DOHH2 (cell line): ENCODE measurements at regions not wholly inside any gene's neighbourhood (a gene's known extent, or its start where the extent isn't known, plus 50 kb on each side); places are given as distances from the start of the nearest gene placed in this dataset.
"Not testable (repeated sequence)": the region's sequence is repeated elsewhere in the genome, so short reads cannot be mapped to it uniquely, and the experiment has no call there.

Experiments used
- H3F3A ChIP-seq: fragments of 200-600 bp; sonication (generic), shearing (Covaris generic); 2 replicates; pipeline ENCODE4 v1.6.0; 2016; ENCODE audit warnings: antibody characterized with exemption, mild to moderate bottlenecking; ENCODE audit not compliant: control insufficient read depth, insufficient read depth
- H3K27ac ChIP-seq: fragments of 200-600 bp; sonication (generic); 2 replicates; pipeline ENCODE4 v1.5.1; 2014; ENCODE audit warnings: low read depth, mild to moderate bottlenecking, low read length, moderate library complexity
- H3K27me3 ChIP-seq: fragments of 200-600 bp; sonication (generic); 2 replicates; pipeline ENCODE4 v1.6.1; 2014; ENCODE audit warnings: mild to moderate bottlenecking, low read length, mixed read lengths; ENCODE audit not compliant: control insufficient read depth
- H3K36me3 ChIP-seq: fragments of 200-600 bp; sonication (generic); 2 replicates; pipeline ENCODE4 v1.6.1; 2014; ENCODE audit warnings: mild to moderate bottlenecking, low read length, moderate library complexity, mixed read lengths; ENCODE audit not compliant: control insufficient read depth
- H3K4me1 ChIP-seq: fragments of 200-600 bp; sonication (generic); 2 replicates; pipeline ENCODE4 v1.6.1; 2014; ENCODE audit warnings: mild to moderate bottlenecking, low read length, mixed read lengths; ENCODE audit not compliant: control insufficient read depth
- H3K4me2 ChIP-seq: fragments of 200-600 bp; sonication (generic); 2 replicates; pipeline ENCODE4 v1.6.0; 2014; ENCODE audit warnings: mild to moderate bottlenecking, low read length, moderate library complexity
- H3K4me3 ChIP-seq: fragments of 200-600 bp; sonication (generic); 2 replicates; pipeline ENCODE4 v1.5.1; 2014; ENCODE audit warnings: mild to moderate bottlenecking, low read length, mixed read lengths
- H3K79me2 ChIP-seq: fragments of 200-600 bp; sonication (generic); 2 replicates; pipeline ENCODE4 v1.6.1; 2014; ENCODE audit warnings: mild to moderate bottlenecking, low read length, mixed read lengths; ENCODE audit not compliant: control insufficient read depth
- H3K9me2 ChIP-seq: fragments of 200-600 bp; sonication (generic); replicated peaks from 2 replicates; pipeline ENCODE4 v1.6.1; 2014; ENCODE audit warnings: mild to moderate bottlenecking, low read length, mixed read lengths; ENCODE audit not compliant: control insufficient read depth
- H3K9me3 ChIP-seq: fragments of 200-600 bp; sonication (generic); 2 replicates; pipeline ENCODE4 v1.6.1; 2014; ENCODE audit warnings: antibody characterized with exemption, low read length, mixed read lengths; ENCODE audit not compliant: control insufficient read depth, insufficient read depth
- H4K20me1 ChIP-seq: fragments of 200-600 bp; sonication (generic); 2 replicates; pipeline ENCODE4 v1.6.0; 2014; ENCODE audit warnings: low read depth, mild to moderate bottlenecking, antibody characterized with exemption, low read length, moderate library complexity; ENCODE audit not compliant: control insufficient read depth, insufficient read depth
- CTCF ChIP-seq: fragments of 200-600 bp; sonication (generic); IDR thresholded peaks from one replicate; pipeline ENCODE4 v1.5.1; 2014; ENCODE audit warnings: antibody characterized with exemption, mild to moderate bottlenecking, low read depth, low read length; ENCODE audit not compliant: poor library complexity, severe bottlenecking
- EZH2phosphoT487 ChIP-seq: fragments of 200-600 bp; sonication (generic); IDR thresholded peaks from 2 replicates; pipeline ENCODE4 v1.6.1; 2017; ENCODE audit warnings: borderline replicate concordance, mild to moderate bottlenecking, antibody characterized with exemption, low read length, moderate library complexity, mixed read lengths

- Histone ChIP-seq H3K4me2 (no peak overlapping the region), H3K4me1 (peaks cover 8% of the 10 kb centered on the region; the same call in 1 of the 2 replicates), H3K4me3 (no peak overlapping the region), H3K79me2 (no peaks in the 10 kb centered on the region), H3K27me3 (no peaks in the 10 kb centered on the region), H3K9me3 (peaks cover 24% of the 10 kb centered on the region), H3K36me3 (peaks cover 4% of the 10 kb centered on the region), H3K9me2 (no peaks in the 10 kb centered on the region), H3F3A (no peaks in the 10 kb centered on the region), H3K27ac (no peak overlapping the region), H4K20me1 (no peaks in the 10 kb centered on the region)
- TF ChIP-seq CTCF (no peak), EZH2phosphoT487 (no peak)
Measured at GRCh38 chr5:123936548-123936947, 424.6 kb downstream of the CSNK1G3 start.

- not testable (repeated sequence) for H3K36me3 ChIP-seq, H3K4me1 ChIP-seq, H3F3A ChIP-seq, H3K9me2 ChIP-seq, H3K27ac ChIP-seq, H3K27me3 ChIP-seq, H3K4me2 ChIP-seq, H4K20me1 ChIP-seq, H3K79me2 ChIP-seq, H3K4me3 ChIP-seq
- peaks cover 24% of the 10 kb centered on the region for H3K9me3 ChIP-seq
Measured at GRCh38 chr5:123933812-123934211, 421.8 kb downstream of the CSNK1G3 start.

GRCh38 chr5:123929055-123929474, 417.1 kb downstream of the CSNK1G3 start:
- no peak overlapping the region for H3K4me3 ChIP-seq
- no peaks in the 10 kb centered on the region for H3K9me3 ChIP-seq
- no peaks in the 10 kb centered on the region for H3K27me3 ChIP-seq
- H3K4me1 ChIP-seq: no peaks in the 10 kb centered on the region
- no peaks in the 10 kb centered on the region for H3K9me2 ChIP-seq
- TF ChIP-seq CTCF: no peak
- TF ChIP-seq EZH2phosphoT487: no peak
- H3K4me2 ChIP-seq: no peak overlapping the region
- H3F3A ChIP-seq: no peaks in the 10 kb centered on the region
- H3K27ac ChIP-seq: no peak overlapping the region
- H3K79me2 ChIP-seq: no peaks in the 10 kb centered on the region
- H3K36me3 ChIP-seq: no peaks in the 10 kb centered on the region
- H4K20me1 ChIP-seq: no peaks in the 10 kb centered on the region

- Histone ChIP-seq H3K4me2 (no peak overlapping the region), H3K4me1 (no peaks in the 10 kb centered on the region), H4K20me1 (no peaks in the 10 kb centered on the region), H3K79me2 (no peaks in the 10 kb centered on the region), H3K9me2 (no peaks in the 10 kb centered on the region), H3K36me3 (no peaks in the 10 kb centered on the region), H3K9me3 (no peaks in the 10 kb centered on the region), H3K27ac (no peak overlapping the region), H3K4me3 (no peak overlapping the region), H3K27me3 (no peaks in the 10 kb centered on the region), H3F3A (no peaks in the 10 kb centered on the region)
- TF ChIP-seq CTCF (no peak), EZH2phosphoT487 (no peak)
Measured at GRCh38 chr5:123928401-123928800, 416.4 kb downstream of the CSNK1G3 start.
